Left ventricle myocardium superior (tissue), 1 donor: ENCODE measurements at regions not wholly inside any gene's neighbourhood (a gene's known extent, or its start where the extent isn't known, plus 50 kb on each side); places are given as distances from the start of the nearest gene placed in this dataset.

Source experiments
- ATAC-seq: fragments of 200-7000 bp; cut with Tn5 transposase; one replicate; pipeline ENCODE4 v1.9.1; 2020; ENCODE audit warnings: mild to moderate bottlenecking, moderate library complexity
- DNase-seq: peaks from one replicate; pipeline ENCODE4 v3.0.0-alpha.2; 2020
- intact Hi-C: fragments of 100-400 bp; cut with micrococcal nuclease; formaldehyde crosslinking; loops from one replicate; pipeline ENCODE4 v1.11.0; 2022
- donor health status: DM: no; HTN: yes; CAD: no; lungs with severe emphysema.

DNA sequence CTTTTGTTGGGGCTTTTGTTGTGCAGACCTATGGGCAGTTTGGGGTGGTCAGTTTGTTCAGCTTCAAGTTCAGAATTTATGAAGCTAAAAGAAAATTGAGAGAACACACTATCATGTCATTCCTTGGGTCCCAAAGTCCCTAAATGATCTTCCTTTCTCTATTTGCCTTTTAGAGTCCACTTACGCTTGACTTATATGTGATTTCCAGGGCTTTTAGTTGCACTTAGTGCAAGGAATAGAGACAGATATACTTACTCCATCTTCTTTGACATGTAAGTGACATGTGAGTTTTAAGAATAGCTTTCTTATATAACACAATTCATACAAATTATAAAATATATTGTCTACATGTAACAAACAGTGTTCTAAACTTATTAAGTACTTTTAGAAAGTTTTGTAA lies 660.1 kb upstream of the SLITRK1 start:
- ATAC-seq = no peak
- no peak for DNase-seq
- intact Hi-C loops = no loop called here

DNA sequence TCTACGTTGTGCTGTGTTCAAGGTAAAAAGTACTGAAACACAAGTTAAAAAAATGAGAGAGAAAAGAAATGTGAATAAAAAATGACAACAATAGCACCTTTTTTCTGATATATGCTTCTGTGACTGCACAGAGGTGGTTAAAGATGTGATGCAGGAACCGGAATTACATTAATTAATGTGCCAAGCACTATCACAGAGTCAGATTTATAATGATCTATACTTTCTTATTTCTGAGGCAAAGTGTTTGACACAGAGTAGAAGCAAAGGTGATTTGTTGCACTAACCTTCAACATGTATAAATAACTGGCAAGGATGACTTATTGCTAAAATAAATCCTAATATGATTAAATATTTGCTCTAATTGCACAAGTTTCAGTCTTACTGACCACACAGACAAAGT lies 654.6 kb upstream of the SLITRK1 start:
- intact Hi-C loops = no loop called here
- ATAC-seq (no peak), DNase-seq (no peak)

DNA sequence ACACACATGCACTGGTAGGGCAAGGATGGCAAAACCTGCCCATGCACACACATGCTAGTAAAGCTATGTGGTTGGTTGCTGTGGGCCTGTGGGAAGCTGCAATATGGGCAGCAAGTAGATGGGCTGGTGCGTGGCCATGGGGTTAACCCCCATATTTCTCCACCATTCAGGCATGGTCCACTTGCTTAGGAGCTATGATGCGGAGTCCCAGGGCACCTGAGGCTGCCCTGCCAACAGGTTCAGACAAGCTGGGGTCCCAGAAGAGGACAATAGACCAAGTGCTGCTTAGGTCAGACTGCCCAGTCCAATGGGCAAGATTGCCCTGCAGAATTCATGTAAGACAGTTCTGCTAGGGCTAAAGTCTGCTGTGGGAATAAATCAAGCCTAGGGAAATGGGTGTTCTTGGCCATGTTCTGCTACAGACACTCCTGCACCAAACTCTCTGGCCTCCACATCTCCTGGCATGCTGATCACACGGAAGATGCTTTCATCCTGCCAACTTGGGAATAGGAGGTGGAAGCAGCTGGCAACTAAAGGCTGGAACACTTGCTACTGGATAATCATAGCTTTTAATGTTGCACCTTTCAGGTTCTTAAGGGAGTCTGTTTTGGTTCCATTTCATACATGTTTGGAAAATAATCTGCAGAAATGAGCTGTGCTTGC lies 646.3 kb upstream of the SLITRK1 start:
- intact Hi-C loops = no loop called here
- DNase-seq (peak; percentile 17), ATAC-seq (no peak)

DNA sequence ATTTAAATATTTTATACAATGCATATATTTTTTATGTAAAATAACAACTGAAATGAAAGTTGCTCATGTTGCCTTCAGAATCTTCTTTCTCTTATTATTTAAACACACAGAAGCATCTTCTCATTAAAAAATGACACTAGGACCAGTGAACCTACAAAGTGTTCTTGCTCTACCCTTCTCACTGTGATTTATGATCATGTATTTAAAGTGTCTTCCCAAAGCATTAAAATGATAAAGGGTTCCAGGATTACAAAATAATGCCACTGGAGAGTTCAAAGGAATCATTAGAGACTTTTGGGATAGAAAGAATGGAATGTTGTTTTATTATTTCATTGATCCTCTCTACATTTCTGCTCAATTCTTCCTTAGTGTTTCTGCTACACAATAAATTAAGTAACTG lies 643.6 kb upstream of the SLITRK1 start:
- no peak for ATAC-seq
- intact Hi-C loops = no loop called here
- DNase-seq = no peak

DNA sequence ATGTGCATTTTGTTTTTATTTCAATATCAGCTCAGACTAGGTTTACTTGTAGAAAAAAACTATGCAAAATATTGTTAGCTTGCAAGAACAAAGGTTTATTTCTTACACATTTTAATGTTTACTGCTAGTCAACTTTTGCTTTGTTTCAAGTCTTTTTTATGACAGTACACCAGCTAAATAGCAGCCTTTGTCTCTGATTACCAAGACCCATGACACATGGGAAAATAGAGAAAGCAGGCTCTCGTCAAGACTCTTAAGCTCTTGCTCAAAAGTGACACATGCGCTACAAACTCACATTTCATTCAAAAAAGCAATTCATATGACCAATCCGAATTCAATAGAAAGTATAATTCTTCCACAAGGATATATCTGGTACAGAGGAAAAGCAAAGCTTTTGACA lies 642.3 kb upstream of the SLITRK1 start:
- DNase-seq = no peak
- ATAC-seq = no peak
- intact Hi-C loops = no loop called here

DNA sequence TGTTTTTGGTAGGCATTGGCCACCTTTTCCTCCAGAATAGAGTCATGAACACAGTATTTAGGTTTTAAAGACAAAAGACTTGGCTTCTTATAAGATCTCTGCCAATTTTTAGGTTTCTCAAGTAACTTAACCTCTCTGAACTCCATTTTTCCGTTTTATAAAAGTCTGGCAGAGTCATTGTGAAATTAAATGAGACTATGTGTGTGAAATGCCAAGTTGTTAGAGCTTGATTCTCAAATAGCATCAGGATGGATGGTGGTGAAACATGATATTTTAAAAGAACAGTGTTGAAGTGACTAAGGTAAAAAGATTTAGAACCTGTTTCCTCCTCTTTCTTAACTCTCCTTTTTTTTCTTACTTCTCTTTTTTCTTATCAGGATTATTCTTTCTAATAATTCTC lies 617.7 kb upstream of the SLITRK1 start:
- no peak for ATAC-seq
- intact Hi-C loops = no loop called here
- DNase-seq = no peak

DNA sequence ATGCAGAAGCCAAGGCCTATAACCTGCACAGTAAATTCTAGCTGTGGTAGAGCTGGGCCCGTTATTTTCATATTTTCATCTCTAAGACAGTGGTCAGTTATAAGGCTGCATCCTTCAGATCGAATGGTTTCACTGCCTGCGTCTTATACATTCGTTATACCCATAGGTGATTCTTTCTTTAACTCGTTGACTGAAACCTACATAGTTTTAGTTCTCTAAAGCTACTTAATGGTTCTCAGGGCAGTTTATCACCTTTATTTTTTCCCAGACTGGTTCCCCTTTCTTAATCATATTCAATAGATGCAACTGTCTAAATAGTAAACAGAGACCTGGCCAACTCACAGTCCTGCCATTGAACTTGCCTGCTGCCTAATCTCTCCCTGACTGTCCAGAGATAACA lies 615.3 kb upstream of the SLITRK1 start:
- intact Hi-C loops = no loop called here
- ATAC-seq = no peak
- DNase-seq = no peak

DNA sequence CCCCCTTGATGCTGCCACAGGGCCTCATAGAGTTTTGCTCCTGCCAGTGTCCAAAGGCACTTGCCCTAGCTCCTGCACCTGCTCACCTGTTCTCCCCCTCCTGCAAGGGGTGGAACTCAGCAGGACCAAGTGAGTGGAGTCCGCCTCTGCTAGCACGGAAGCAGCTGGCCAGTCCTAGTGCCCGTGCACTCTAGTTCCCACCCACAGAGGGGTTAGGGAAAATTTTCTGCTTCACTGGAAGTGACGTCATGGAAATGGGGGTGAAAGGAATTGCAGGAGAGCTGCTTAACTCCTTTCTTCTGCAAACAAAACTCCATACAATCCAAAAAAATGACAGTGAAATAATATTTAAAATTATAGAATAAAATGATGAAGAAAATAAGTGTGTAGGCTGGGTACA lies 609.7 kb upstream of the SLITRK1 start:
- DNase-seq (no peak), ATAC-seq (no peak)
- intact Hi-C loops = no loop called here

DNA sequence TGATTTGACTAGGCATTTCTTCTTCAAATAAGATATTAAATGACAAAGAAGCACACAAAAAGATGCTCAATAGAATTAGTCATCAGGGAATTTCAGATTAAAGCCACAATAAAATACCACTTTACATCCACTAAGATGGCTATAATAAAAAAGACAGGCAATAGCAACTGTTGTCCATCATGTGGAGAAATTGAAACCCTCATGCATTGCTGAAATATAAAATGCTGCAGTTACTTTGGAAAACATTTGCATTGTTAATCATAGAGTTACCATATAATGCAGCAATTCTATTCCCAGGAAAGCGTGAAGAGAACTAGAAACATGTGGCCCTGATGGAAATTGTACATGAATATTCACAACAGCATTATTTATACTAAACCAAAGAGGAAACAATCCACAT lies 605.5 kb upstream of the SLITRK1 start:
- intact Hi-C loops = no loop called here
- no peak for DNase-seq
- no peak for ATAC-seq

DNA sequence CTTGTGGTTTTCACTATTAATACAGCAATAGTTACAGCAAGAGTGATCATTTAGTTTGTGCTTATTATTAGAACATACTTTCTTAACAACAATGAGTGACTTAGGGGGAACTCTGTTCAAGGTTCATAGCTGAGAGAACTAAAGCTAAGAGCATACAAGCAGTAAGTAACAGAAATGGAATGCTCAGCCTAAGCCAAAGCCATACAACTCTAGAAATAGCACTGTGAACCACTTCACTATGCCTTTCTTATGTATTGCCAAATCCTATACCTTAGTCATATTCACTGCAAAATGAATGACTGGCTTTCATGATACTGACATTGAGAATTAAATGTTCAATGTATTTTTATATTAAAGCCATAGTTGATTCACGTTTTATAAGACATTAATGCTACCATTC lies 599.7 kb upstream of the SLITRK1 start:
- DNase-seq (no peak), ATAC-seq (no peak)
- intact Hi-C loops = no loop called here

DNA sequence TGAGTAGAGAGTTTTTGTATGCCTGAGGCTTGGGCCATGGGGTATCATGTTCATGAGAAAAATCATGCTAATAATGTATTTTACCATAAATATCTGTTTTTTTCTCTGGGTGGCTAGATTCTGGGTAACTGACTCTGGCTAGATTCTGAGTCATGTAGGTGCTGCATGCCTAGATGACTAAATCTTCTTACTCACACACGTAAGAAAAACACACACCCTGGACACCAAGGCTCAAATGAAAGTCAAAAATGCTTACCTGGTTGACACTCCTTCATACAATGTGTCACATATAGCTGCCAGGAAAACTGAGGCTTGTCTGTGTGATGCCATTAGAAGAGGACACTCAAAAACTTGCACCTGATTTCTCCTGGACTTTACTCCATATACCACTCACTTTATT lies 597.4 kb upstream of the SLITRK1 start:
- ATAC-seq (no peak), DNase-seq (no peak)
- intact Hi-C loops = no loop called here

DNA sequence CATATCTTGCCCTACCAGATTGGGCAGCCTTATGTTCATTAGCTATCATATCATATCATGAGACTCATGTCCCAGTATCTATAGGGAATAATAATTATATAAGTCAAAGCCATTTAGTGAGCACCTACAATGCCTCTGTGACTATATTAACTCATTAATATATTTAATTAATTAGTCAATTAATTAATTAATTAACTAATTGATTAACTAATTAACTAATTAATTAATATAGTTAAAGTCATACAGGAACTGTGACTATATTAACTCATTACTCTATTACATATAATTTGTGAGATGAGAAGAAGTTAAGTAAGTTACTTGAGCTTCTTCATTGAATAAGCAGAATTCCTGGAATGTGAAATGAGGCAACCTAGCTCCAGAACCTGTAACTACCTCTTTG lies 588.3 kb upstream of the SLITRK1 start:
- intact Hi-C loops = no loop called here
- DNase-seq (no peak), ATAC-seq (no peak)

DNA sequence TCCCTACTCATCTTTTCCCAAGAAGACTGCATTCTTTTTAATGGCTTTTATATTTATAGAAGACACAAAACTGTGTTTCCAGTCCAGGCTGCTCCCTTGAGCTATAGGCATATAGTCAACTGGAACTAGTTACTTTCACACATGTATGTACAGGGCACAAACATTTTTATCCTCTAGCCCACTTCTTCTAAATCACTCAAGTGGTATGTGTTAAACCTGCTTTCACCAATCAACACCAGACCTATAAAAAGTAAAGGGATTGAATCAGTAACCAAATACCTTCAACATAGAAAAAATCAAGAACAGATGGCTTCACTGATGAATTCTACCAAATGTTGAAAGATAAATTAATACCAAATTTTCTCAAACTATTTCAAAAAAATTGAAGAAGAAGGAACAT lies 584.2 kb upstream of the SLITRK1 start:
- intact Hi-C loops = no loop called here
- no peak for ATAC-seq
- no peak for DNase-seq

DNA sequence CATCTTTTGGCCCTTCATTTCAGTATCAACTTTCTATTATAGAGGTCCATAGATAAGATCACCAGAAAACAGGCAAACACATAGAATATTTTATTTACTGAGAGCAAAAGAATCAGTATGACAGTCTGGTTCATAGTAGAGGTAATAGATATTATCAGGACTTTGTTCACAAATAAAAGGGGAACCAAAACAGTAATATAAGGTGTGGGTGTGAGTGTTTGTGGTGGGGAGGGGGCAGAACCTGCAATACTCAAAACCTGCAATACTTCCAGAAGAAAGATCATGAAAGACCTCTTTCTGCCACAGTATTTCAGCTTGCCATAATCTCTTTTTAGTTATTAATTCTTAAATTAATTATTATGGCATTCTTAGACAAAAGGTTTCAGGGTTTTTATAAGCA lies 578.7 kb upstream of the SLITRK1 start:
- intact Hi-C loops = no loop called here
- DNase-seq = no peak
- no peak for ATAC-seq

DNA sequence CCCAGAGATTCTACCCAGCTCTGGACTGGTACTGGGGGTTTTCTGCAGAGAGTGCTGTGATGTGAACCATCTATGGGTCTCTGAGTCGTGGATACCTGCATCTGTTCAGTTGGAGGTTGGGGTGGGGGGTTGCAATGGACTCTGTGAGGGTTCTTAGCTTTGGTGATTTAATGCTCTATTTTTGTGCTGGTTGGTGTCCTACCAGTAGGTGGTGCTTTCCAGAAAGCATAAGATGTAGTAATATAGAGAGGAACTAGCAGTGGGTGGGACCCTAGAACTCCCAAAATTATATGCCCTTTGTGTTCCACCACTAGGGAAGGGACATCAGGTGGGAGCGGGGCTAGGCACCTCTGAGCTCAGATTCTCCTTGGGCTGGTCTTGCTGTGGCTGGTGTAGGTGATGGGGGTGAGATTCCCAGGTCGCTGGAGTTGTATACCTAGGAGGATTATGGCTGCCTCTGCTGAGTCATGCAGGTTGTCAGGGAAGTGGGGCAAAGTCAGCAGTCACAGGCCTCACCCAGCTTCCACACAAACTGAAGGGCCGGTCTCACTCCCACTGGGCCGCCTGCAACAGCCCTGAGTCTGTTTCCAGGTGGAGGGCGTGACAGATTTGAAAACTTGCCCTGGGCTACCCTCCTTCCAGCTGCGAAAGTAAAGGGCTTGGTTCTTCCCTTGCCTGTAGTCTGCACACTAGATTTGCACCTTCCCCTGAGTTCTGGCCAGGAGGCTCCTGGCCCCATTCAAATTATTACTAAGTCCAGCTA lies 573.0 kb upstream of the SLITRK1 start:
- intact Hi-C loops = no loop called here
- ATAC-seq = no peak

DNA sequence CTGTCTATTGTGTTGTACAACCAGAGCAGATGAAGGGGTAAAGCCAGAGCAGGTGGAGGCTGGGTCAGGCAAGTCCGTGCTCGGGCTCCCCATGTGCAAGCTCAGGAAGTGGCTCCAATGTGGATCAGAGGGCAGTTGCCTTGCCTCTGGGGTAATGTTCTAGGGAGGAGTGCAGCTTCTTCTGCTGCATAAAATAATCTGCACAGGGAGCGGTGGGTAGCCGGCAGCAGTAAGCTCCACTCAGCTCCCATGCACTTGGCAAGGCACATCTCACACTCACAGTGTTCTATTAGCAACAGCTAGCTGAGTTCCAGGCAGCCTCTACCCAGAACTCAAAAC lies 565.3 kb upstream of the SLITRK1 start:
- intact Hi-C loops = no loop called here
- DNase-seq (no peak), ATAC-seq (no peak)

More for the DNA sequence above, 573.0 kb upstream of the SLITRK1 start:
- no peak for DNase-seq

DNA sequence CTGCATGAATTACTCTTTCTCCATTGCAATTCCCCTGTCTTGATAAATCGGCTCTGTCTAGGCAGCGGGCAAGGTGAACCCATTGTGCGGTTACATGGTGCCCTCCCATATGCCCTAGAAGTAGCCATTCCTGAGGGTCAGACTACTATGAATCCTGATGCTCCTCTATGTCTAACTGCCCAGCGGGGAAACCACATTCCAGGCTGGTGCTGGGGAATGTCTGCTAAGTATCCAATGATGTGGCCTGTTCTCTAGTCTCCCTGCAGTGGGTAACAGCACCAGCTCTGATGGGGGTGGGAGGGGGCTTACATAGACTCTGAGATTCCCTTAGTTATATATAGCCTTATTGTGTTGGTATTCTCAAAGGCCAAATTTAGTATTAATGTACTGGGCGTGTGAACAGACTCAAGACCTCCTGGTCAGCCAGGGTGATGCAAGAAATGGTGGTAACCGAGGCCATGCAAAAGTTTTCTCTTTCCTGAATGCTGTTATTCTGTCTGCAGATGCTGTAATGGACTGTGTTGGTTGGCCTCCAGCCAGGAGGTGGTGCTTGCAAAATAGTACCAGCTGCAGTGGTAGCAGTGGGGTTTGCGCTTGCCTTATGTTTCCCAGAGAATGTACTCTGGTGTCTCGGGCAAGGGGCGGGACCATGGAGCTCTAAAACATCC lies 564.8 kb upstream of the SLITRK1 start:
- intact Hi-C loops = no loop called here
- no peak for DNase-seq
- ATAC-seq = no peak

DNA sequence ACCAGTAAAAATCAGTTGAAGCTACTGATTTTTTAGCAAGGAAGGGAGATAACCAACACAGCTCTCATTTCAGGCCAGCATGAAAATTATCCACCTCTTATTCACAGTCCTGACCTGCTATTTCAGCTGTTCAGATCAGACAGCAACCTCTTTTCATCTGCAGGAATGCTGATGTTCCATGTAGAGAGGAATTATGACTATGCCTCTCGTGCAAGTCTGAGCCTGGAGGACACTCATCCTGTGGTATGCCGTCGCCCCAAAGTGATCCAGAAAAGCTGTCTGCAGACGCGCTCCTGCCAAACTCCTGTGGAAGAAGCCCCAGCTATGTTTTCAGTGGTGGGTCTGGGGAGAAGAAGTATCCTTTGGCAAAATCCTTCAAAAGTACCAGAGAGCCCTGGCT lies 563.5 kb upstream of the SLITRK1 start:
- ATAC-seq = no peak
- intact Hi-C loops = no loop called here

DNA sequence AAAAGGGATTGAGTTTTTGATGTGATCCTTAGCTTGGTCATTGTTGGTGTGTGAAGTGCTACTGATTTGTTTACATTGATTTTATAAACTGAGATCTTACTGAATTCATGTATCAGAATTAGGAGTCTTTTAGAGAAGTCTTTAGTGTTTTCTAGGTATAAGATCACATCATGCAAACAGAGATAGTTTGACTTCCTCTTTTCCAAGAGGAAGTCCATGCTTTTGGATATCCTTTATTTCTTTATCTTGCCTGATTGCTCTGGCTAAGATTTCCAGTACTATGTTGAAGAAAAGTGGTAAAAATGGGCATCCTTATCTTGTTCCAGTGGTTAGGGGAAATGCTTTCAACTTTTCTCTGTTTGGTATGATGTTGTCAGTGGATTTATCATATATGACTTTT lies 561.2 kb upstream of the SLITRK1 start:
- ATAC-seq (no peak), DNase-seq (no peak)
- intact Hi-C loops = no loop called here

More for the DNA sequence above, 563.5 kb upstream of the SLITRK1 start:
- no peak for DNase-seq

DNA sequence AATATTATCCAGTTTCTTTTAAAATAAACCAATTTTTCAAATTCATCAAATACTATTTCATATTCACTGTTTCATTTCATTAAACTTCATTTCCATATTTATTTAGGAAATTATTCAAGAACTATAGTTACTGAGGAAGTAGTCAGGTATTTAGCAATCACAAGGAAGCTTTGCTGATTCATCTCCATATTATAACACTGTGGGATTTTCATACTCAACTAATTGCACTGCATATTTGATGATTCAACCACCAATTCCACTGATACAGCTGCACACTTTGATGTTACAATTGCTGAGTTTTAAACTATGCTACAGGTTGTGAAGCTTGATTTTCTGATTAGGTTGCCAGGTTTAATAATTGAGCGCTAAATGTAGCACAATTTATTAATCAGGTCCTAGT lies 556.8 kb upstream of the SLITRK1 start:
- intact Hi-C loops = no loop called here
- ATAC-seq = no peak

DNA sequence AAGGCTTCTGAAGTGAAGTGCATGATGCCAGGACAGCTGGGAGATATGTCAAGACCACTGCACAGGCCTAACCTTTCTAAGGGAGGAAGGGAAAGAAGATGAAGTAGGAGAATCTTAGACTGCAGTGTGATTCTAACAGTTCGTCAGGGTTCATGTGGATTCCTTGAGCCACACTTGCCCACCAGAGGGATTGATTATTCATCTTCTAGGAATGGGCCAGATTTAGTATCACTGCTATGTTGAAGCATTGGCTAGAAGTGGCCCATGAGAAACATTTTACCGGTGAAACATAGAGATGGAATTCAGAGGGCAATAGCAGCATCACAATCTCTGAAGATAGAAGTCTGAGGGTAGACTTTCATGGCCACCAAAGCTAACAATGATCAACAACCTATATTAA lies 550.8 kb upstream of the SLITRK1 start:
- intact Hi-C loops = no loop called here
- DNase-seq = no peak
- ATAC-seq = no peak

More for the DNA sequence above, 556.8 kb upstream of the SLITRK1 start:
- DNase-seq = no peak
